GM12878 (cell line): ENCODE measurements at regions not wholly inside any gene's neighbourhood (a gene's known extent, or its start where the extent isn't known, plus 50 kb on each side); places are given as distances from the start of the nearest gene placed in this dataset.

Experiments used
- DPF2 ChIP-seq: fragments of 450-650 bp; IDR thresholded peaks from 2 replicates; pipeline ENCODE4 v1.6.1; 2017; ENCODE audit warnings: mild to moderate bottlenecking
- FOXK2 ChIP-seq: fragments of 450-650 bp; IDR thresholded peaks from 2 replicates; pipeline ENCODE4 v1.6.1; 2017; ENCODE audit warnings: mild to moderate bottlenecking, moderate library complexity
- HDAC2 ChIP-seq: fragments of 200-600 bp; sonication (generic); IDR thresholded peaks from 2 replicates; pipeline ENCODE4 v1.6.1; 2017
- IKZF1 ChIP-seq: fragments of 450-650 bp; conservative IDR thresholded peaks from 2 replicates; pipeline ENCODE4 v1.6.1; 2017; ENCODE audit warnings: antibody characterized with exemption, mild to moderate bottlenecking
- IKZF2 ChIP-seq, 2 experiments: fragments of 450-650 bp; IDR thresholded peaks; 2 replicates each; pipeline ENCODE4 v1.6.1; 2017; ENCODE audit warnings: mild to moderate bottlenecking in 2 of 2, moderate library complexity in 2 of 2
- KAT2A ChIP-seq: conservative IDR thresholded peaks from 2 replicates; pipeline ENCODE4 v1.6.1; 2011; ENCODE audit warnings: low read depth, low read length; ENCODE audit not compliant: control insufficient read depth
- MAX ChIP-seq: IDR thresholded peaks from 2 replicates; pipeline ENCODE4 v1.6.1; 2012; ENCODE audit warnings: low read depth, low read length, improper control_type of control experiment
- MEF2A ChIP-seq: IDR thresholded peaks from 2 replicates; pipeline ENCODE4 v1.6.1; 2011; ENCODE audit warnings: low read depth, mild to moderate bottlenecking, low read length, moderate library complexity; ENCODE audit not compliant: insufficient read depth
- NKRF ChIP-seq: fragments of 450-650 bp; conservative IDR thresholded peaks from 2 replicates; pipeline ENCODE4 v1.6.1; 2017; ENCODE audit warnings: mild to moderate bottlenecking, moderate library complexity
- NR2C2 ChIP-seq: IDR thresholded peaks from 2 replicates; pipeline ENCODE4 v1.6.1; 2011; ENCODE audit warnings: borderline replicate concordance, low read depth; ENCODE audit not compliant: control insufficient read depth, insufficient read length
- POLR2AphosphoS5 ChIP-seq: IDR thresholded peaks from 2 replicates; pipeline ENCODE4 v1.6.1; 2011; ENCODE audit warnings: mild to moderate bottlenecking, low read length, inconsistent platforms
- TCF3 ChIP-seq: IDR thresholded peaks from 2 replicates; pipeline ENCODE4 v1.6.1; 2012; ENCODE audit warnings: low read depth, mild to moderate bottlenecking, low read length, borderline replicate concordance; ENCODE audit not compliant: insufficient read depth
- WRNIP1 ChIP-seq: IDR thresholded peaks from 2 replicates; pipeline ENCODE4 v1.6.1; 2011; ENCODE audit warnings: low read depth, low read length, improper control_type of control experiment, borderline replicate concordance
- ZBED1 ChIP-seq: IDR thresholded peaks from 2 replicates; pipeline ENCODE4 v1.6.1; 2016; ENCODE audit warnings: borderline replicate concordance
- ZNF592 ChIP-seq: fragments of 450-650 bp; IDR thresholded peaks from 2 replicates; pipeline ENCODE4 v1.6.1; 2017; ENCODE audit warnings: mild to moderate bottlenecking, moderate library complexity
- TF ChIP-seq, protein P1 (sequence below): IDR thresholded peaks from 2 replicates; pipeline ENCODE4 v1.6.1; 2012; ENCODE audit warnings: improper control_type of control experiment, low read depth, low read length; ENCODE audit not compliant: insufficient replicate concordance
- TF ChIP-seq, protein P2 (sequence below): IDR thresholded peaks from 2 replicates; pipeline ENCODE4 v1.6.1; 2011; ENCODE audit warnings: borderline replicate concordance, low read depth, mild to moderate bottlenecking, moderate library complexity, low read length; ENCODE audit not compliant: insufficient read depth, poor library complexity, severe bottlenecking

- TF ChIP-seq NKRF (no peak), HDAC2 (no peak), ZBED1 (peak; percentile 54; the same call in 1 of the 2 replicates), TCF3 (no peak), MAX (no peak), MEF2A (peak; percentile 96), FOXK2 (no peak), NR2C2 (no peak), IKZF2 (IDR thresholded peaks at IDR 0.05) (peak; percentile 73 to 74), DPF2 (peak; percentile 44), POLR2AphosphoS5 (peak; percentile 76), WRNIP1 (no peak), ZNF592 (no peak; the same call in 1 of the 2 replicates), IKZF1 (peak; percentile 70), KAT2A (no peak)
- TF ChIP-seq, protein P1, sequence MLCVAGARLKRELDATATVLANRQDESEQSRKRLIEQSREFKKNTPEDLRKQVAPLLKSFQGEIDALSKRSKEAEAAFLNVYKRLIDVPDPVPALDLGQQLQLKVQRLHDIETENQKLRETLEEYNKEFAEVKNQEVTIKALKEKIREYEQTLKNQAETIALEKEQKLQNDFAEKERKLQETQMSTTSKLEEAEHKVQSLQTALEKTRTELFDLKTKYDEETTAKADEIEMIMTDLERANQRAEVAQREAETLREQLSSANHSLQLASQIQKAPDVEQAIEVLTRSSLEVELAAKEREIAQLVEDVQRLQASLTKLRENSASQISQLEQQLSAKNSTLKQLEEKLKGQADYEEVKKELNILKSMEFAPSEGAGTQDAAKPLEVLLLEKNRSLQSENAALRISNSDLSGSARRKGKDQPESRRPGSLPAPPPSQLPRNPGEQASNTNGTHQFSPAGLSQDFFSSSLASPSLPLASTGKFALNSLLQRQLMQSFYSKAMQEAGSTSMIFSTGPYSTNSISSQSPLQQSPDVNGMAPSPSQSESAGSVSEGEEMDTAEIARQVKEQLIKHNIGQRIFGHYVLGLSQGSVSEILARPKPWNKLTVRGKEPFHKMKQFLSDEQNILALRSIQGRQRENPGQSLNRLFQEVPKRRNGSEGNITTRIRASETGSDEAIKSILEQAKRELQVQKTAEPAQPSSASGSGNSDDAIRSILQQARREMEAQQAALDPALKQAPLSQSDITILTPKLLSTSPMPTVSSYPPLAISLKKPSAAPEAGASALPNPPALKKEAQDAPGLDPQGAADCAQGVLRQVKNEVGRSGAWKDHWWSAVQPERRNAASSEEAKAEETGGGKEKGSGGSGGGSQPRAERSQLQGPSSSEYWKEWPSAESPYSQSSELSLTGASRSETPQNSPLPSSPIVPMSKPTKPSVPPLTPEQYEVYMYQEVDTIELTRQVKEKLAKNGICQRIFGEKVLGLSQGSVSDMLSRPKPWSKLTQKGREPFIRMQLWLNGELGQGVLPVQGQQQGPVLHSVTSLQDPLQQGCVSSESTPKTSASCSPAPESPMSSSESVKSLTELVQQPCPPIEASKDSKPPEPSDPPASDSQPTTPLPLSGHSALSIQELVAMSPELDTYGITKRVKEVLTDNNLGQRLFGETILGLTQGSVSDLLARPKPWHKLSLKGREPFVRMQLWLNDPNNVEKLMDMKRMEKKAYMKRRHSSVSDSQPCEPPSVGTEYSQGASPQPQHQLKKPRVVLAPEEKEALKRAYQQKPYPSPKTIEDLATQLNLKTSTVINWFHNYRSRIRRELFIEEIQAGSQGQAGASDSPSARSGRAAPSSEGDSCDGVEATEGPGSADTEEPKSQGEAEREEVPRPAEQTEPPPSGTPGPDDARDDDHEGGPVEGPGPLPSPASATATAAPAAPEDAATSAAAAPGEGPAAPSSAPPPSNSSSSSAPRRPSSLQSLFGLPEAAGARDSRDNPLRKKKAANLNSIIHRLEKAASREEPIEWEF = peak; percentile 32
- TF ChIP-seq, protein P2, sequence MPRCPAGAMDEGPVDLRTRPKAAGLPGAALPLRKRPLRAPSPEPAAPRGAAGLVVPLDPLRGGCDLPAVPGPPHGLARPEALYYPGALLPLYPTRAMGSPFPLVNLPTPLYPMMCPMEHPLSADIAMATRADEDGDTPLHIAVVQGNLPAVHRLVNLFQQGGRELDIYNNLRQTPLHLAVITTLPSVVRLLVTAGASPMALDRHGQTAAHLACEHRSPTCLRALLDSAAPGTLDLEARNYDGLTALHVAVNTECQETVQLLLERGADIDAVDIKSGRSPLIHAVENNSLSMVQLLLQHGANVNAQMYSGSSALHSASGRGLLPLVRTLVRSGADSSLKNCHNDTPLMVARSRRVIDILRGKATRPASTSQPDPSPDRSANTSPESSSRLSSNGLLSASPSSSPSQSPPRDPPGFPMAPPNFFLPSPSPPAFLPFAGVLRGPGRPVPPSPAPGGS = no peak
These were observed 56.6 kb upstream of the FDX1 start (continued) for GRCh38 chr11:110373051-110373702.
